ENCODE measurements at regions not wholly inside any gene's neighbourhood (a gene's known extent, or its start where the extent isn't known, plus 50 kb on each side); places are given as distances from the start of the nearest gene placed in this dataset.

GRCh38 chr1:217373761-217374701 is 256.9 kb downstream of the GPATCH2 start:
- DNase-seq, result no peak

GRCh38 chr1:217372049-217372970 is 258.6 kb downstream of the GPATCH2 start:
- DNase-seq, result no peak

GRCh38 chr1:217370757-217371156 is 260.1 kb downstream of the GPATCH2 start:
- no peak for DNase-seq

- DNase-seq, result no peak
These were observed 260.8 kb downstream of the GPATCH2 start for GRCh38 chr1:217369996-217370551.

GRCh38 chr1:217369271-217369981 is 261.5 kb downstream of the GPATCH2 start:
- no peak for DNase-seq

- no peak for DNase-seq
These were observed 266.7 kb downstream of the GPATCH2 start for GRCh38 chr1:217364220-217364619.

GRCh38 chr1:217363319-217363718 is 267.6 kb downstream of the GPATCH2 start:
- DNase-seq, result no peak

GRCh38 chr1:217360510-217360909 is 270.4 kb downstream of the GPATCH2 start:
- DNase-seq, result no peak

GRCh38 chr1:217354895-217355294 is 276.0 kb downstream of the GPATCH2 start:
- DNase-seq, result no peak

GRCh38 chr1:217348960-217349664 is 281.8 kb downstream of the GPATCH2 start:
- DNase-seq, result no peak

- DNase-seq, result no peak
These were observed 286.2 kb downstream of the GPATCH2 start for GRCh38 chr1:217344712-217345111.

GRCh38 chr1:217343907-217344306 is 287.0 kb downstream of the GPATCH2 start:
- peak; percentile 40 for DNase-seq

- DNase-seq, result no peak
These were observed 288.8 kb downstream of the GPATCH2 start for GRCh38 chr1:217342105-217342504.

GRCh38 chr1:217336724-217337123 is 294.2 kb downstream of the GPATCH2 start:
- DNase-seq, result no peak

GRCh38 chr1:217333939-217334338 is 297.0 kb downstream of the GPATCH2 start:
- DNase-seq, result peak; percentile 50

GRCh38 chr1:217332431-217333065 is 298.3 kb downstream of the GPATCH2 start:
- no peak for DNase-seq

GRCh38 chr1:217331698-217332097 is 299.2 kb downstream of the GPATCH2 start:
- no peak for DNase-seq

- no peak for DNase-seq
These were observed 303.0 kb downstream of the GPATCH2 start for GRCh38 chr1:217327901-217328300.

GRCh38 chr1:217322834-217323233 is 308.1 kb downstream of the GPATCH2 start:
- DNase-seq, result no peak

GRCh38 chr1:217315346-217315745 is 315.5 kb downstream of the GPATCH2 start:
- DNase-seq, result no peak

- no peak for DNase-seq
These were observed 317.8 kb downstream of the GPATCH2 start for GRCh38 chr1:217313096-217313495.
